HG03571 (cell line): ENCODE measurements at regions not wholly inside any gene's neighbourhood (a gene's known extent, or its start where the extent isn't known, plus 50 kb on each side); places are given as distances from the start of the nearest gene placed in this dataset.

Experiments used
- ATAC-seq: cut with Tn5 transposase; IDR thresholded peaks from one replicate; pipeline ENCODE4 v1.9.1; 2021; ENCODE audit not compliant: unreplicated experiment

GRCh38 chr21:16863908-16864307 lies 648.9 kb upstream of the CXADR start:
- ATAC-seq, result no peak

- ATAC-seq, result no peak
These were observed 647.2 kb upstream of the CXADR start for GRCh38 chr21:16865632-16866031.

DNA sequence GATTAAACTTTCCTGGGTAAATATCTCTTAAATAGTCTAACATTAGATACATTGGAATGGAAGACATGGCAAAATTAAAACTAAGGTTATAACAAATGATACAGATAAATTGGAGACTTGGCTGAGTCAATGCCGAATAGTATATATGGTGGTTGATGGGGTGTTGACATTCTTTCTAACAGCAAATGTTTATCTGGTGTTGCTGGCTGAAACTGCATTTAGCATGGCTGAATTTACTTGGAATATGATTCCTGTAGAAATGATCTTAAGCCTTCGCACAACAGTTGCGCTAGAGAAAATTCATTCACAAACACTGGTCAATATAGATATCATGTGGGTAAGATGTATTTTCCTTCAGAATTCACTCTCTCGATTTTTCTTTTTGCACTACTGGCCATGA lies 646.0 kb upstream of the CXADR start:
- ATAC-seq, result no peak

DNA sequence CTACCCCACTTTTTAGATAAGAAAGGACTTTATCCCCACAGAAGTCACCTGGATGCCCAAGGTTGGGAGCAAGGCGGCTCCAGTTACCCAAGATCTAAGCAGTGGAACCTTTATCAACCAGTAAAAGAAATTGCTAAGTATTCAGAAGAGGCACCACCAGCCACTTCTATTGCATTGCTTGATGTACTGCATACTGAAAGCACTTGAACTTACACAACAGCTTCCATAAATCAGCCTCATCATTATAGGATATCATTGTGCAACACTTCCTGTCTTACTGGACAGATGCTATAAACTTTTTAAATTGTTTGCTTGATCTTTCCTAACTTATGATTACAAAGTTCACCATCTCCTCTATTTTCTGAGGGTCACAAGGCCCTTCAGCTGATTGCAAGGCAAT lies 642.7 kb upstream of the CXADR start:
- no peak for ATAC-seq

GRCh38 chr21:16872616-16873015 lies 640.2 kb upstream of the CXADR start:
- no peak for ATAC-seq

DNA sequence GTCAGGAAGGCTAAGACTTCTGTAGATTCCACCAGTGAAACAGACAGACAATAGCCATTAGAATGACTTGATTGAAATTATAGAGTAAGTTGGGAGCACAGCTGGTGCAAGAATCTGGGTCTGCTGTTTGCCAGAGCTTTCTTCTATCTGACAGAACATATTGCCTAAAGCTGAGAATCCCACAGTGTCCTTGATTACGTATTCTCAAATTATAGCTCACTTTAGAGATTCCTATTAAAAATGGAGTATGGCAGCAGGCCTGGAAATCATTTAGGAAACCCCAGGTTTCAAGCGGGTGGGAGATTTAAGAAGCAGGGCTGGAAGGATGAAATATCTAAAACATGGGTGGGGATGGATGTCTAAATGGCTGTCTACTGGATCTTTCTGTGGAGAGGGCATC lies 639.7 kb upstream of the CXADR start:
- no peak for ATAC-seq

- no peak for ATAC-seq
These were observed 639.2 kb upstream of the CXADR start for GRCh38 chr21:16873596-16873995.

GRCh38 chr21:16879479-16879878 lies 633.4 kb upstream of the CXADR start:
- no peak for ATAC-seq

GRCh38 chr21:16891821-16892220 lies 621.0 kb upstream of the CXADR start:
- no peak for ATAC-seq

DNA sequence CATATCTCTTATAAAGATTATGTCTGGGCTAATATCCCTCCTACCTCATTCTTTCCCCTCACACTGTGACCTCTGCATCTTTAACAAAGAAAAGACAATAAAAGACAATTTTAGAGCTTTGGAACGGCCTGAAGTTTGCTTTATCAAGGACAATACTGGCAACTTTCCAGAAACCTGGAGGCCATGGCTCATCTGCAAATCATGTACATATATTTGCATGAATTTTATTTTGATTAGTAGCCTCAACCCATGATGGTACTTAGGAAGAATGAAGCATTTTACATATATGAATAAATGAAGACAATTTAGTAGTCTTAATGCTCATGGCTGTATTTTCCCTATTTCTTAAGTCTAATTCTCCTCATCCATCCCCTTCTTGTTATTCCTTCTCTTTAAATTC lies 612.2 kb upstream of the CXADR start:
- no peak for ATAC-seq

- ATAC-seq, result no peak
These were observed 604.8 kb upstream of the CXADR start for GRCh38 chr21:16908077-16908476.

DNA sequence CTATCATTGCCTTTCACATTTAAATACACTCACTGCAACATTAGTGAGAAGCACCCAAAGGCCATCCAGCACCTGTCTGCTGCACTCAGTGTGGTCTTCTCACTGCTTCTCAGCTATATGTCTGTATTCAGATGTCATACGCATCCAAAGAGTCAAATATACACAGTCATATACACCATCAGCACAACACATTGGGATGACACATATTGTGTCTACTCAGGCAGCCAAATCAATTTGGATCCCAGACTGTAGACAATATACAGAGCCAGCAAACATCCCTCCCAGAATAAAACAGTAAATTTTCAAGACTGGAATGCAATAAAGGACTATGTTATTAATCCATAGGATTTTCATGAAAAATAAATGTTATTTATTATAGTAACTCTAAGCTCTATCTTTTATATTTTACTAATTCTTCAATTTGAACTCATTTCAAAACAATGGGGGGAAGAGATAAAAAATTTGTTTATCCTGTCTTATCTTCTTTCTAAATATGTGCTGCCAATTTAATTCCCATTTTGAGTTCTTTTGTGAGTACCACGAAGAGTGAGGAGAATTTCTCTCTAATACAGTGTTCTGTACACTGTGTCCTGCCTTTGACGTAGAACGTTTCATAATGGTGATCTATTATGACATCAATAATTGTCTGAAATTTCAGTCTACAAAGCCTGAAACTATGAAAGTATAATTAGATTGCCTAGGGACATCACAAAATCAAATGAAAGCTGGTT lies 602.2 kb upstream of the CXADR start:
- ATAC-seq, result no peak

DNA sequence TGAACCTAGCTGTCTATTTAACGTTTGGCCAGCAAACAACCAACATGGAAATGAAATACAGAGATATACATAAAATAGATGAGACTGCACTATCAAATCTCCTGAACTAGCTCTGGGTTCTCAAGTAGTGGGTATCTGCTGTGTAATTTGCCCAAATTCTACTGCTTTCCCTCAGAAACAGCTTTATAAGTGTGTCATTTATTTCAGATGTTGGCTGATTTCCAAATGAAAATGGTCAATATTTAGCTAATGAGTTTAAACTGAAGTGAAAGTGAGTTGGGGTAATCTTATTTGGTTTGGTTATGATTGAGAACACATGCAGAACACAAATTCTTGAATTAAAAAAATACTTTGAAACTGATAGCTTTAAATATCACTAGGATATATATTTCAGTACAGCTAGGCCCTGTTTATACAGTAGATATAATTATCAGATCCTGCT lies 601.7 kb upstream of the CXADR start:
- no peak for ATAC-seq

DNA sequence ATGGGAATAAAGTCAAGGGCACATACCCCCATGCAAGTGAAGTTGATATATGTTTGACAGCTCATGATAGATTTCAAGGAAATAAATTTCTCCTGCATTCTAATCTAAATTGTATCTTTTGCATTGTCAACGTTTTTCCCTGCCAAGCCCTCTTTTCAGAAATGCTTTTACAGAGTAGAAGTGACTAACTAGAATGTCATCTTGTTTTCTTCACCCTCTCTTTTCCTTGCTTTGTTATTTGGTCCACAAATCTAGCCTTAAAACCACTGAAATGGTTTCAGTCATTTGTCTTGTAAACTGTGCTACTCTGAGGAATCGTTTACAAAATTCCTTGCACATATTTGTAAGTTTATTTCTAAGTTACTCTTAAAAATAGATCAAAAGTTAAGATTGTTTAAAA lies 600.8 kb upstream of the CXADR start:
- no peak for ATAC-seq

DNA sequence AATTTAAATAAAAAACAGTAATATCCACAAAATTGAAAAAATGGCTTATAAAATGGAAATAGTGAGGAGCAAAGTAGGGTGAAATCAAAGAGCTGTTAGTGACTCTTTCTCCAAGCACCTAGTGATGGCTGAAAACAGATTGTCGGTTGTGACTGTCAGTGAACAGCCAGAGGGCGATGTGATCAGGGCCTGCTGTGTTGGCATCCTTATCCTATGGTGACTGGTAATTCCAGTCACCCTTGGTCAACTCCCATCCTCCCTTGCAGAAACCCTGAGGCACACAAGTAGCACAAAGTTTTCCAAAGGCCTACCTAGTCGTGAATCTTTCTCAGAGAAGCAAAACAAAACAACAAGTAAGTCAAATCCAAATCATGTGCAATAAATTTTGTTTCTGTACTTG lies 599.8 kb upstream of the CXADR start:
- no peak for ATAC-seq

- no peak for ATAC-seq
These were observed 584.4 kb upstream of the CXADR start for GRCh38 chr21:16928439-16928838.

GRCh38 chr21:16932314-16932713 lies 580.5 kb upstream of the CXADR start:
- no peak for ATAC-seq

GRCh38 chr21:16942703-16943102 lies 570.1 kb upstream of the CXADR start:
- no peak for ATAC-seq

DNA sequence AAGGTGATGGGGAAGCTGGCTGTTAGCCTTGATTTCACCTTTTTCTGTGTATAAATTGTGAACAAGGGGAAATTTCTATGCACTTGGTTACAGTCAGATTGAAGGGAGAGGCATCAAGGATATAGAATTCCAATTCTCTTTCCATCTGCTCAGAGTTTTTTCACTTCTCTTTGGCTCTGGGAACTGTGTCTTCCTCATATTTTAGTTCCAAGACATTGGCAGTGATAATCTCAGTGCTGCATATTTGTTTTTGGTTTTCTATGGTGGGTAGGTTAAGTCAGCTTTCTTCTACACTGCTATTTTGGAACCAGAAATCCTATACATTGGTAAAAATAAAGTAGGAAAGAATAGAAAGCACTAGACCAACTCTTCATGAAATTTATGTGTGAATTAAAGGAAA lies 569.6 kb upstream of the CXADR start:
- ATAC-seq, result no peak

GRCh38 chr21:16945580-16945979 lies 567.3 kb upstream of the CXADR start:
- ATAC-seq, result no peak

GRCh38 chr21:16956824-16957223 lies 556.0 kb upstream of the CXADR start:
- ATAC-seq, result no peak

DNA sequence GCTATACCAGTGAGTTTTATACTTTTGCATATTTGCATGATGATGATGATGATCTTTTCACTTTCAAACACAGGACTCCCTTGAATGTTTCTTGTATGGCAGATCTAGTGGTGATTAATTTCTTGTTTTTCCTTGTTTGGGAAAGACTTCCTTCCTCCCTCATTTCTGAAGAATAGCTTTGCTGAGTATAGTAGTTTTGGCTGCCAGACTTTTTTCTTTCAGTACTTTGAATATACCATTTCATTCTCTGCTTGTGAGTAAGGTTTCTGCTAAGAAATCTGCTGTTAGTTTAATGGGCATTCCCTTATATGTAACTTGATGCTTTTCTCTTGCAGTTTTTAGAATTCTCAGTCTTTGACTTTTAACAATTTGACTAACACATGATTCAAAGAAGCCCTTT lies 547.4 kb upstream of the CXADR start:
- ATAC-seq, result no peak

- no peak for ATAC-seq
These were observed 544.4 kb upstream of the CXADR start for GRCh38 chr21:16968436-16968835.
